NT2/D1 (cell line): ENCODE measurements at regions not wholly inside any gene's neighbourhood (a gene's known extent, or its start where the extent isn't known, plus 50 kb on each side); places are given as distances from the start of the nearest gene placed in this dataset.

Experiments
- SUZ12 ChIP-seq: IDR thresholded peaks from 2 replicates; pipeline ENCODE4 v1.6.1; 2011; ENCODE audit not compliant: insufficient read length, insufficient read depth; ENCODE audit errors: extremely low read depth
- YY1 ChIP-seq: IDR thresholded peaks from 2 replicates; pipeline ENCODE4 v1.6.1; 2011; ENCODE audit not compliant: insufficient read length, insufficient read depth
- ZNF274 ChIP-seq: IDR thresholded peaks from 2 replicates; pipeline ENCODE4 v1.6.1; 2011; ENCODE audit warnings: mild to moderate bottlenecking, low read depth, low read length

DNA sequence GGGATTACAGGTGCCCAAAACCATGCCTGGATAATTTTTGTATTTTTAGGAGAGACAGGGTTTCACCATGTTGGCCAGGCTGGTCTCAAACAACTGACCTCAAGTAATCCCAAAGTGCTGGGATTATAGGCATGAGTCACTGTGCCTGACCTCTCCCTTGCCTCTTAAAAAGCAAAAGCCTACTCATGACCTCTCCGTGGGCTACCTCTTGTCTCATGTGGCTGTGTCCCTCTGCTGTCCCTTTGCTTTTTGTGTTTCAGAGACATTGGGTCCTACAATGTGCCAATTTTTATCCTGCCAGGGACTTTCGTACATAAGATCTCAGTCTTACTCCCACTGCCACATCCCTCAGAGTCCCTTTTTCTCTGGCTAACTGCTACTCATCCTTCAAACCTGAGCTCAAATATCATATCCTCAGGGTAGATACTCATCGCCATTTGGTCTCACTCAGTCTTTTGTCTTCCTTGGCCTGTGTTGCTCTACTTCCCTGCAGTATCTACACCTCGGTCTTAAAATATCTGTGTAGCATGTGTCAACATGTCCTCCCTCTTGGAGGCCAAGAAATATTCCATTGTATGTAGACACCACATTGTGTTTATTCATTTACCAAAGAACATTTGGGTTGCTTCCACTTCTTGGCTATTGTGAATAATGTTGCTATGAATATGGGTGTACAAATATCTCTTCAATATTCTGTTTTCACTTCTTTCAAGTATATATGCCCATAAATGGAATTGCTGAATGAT lies 465.0 kb upstream of the KLF6 start:
- TF ChIP-seq ZNF274 (no peak), SUZ12 (no peak), YY1 (no peak)
